AG20443 (cell line): ENCODE measurements at regions not wholly inside any gene's neighbourhood (a gene's known extent, or its start where the extent isn't known, plus 50 kb on each side); places are given as distances from the start of the nearest gene placed in this dataset.
"Not testable (repeated sequence)": the region's sequence is repeated elsewhere in the genome, so short reads cannot be mapped to it uniquely, and the experiment has no call there.

ENCODE experiments used
- DNase-seq: peaks from one replicate; pipeline ENCODE4 v3.0.0; 2012; ENCODE audit warnings: low spot score, mixed read lengths

DNA sequence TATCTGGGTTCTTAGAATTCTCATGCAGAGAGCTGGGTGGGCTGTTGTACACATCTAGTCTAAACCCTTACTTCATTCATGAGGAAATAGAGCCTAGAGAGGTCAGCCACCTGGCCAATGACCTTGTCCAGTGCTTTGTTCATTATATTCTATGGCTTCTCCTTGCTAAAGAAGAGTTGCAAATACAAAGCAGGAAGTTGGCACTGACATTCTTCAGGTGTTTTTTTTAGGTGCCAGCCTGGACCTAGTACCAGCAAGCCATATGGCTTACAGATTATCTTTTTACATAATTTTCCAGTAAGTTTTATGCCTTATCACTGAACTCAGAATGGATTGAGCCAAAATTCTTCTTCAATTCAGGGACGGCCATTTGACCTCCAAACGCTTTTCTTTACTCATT lies 54.7 kb upstream of the PGM2 start:
- DNase-seq = no peak

DNA sequence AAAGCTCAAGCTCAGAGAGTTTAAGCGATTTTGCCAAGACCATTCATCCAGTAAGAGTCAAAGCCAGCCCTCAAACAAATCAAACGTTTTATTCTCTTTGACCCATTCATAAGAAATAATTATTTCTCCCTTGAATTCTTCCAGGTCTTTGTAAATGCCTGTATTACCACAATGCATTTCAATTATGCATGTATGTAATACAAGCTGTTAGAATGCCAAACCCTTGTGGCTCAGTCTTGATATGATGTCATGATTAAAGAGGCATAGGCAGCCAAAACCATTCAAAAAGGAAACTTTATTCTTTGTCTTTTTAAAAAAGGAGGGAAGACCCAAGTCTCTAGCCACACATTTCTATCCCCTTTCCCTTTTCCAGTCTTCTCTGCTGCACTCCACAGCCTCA lies 56.5 kb upstream of the PGM2 start:
- DNase-seq = peak; percentile 22

DNA sequence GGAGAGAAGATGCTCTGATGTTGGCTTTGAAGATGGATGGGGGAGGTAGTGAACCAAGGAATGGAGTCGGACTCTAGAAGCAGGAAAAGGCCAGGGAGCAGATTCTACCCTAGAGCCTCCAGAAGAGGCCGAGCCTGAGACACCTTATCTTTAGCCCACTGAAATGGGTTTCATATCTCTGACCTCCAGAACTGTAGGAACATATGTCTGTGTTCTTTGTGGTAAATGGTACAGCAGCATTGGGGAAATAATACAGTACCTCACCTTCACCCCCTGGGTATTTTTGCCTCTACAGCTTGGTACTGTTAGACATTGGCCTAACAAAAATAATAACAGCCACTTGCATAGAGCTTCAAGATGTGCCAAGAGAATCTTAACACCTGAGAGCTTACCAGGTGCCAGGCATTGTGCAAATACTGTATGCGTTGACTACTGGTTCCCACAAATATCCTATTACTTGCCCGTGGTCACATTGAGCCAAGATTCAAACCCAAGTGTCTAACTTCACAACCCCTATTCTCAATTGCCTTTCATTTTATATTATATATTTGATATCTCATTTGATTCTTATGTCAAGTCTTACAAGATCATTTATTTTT lies 57.0 kb upstream of the PGM2 start:
- DNase-seq = no peak

DNA sequence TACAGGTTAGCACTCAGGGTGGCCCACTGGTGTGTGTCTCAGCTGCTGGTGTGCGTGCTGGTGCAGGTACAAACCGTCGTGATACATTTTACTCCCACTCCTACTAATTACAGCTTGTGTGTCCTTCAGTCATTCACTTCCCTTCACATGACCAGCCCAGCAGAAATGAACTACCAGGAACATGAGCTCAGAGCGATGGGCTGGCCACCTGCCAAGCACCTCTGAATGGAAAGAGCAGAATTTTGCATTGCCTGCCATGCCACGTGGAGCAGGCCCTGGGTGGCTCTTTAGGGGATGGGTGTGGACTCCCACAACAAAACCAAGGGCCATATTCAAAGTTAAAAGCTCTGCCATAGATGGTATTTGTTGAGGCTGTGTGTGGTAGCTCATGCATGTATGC lies 58.9 kb upstream of the PGM2 start:
- DNase-seq = no peak

DNA sequence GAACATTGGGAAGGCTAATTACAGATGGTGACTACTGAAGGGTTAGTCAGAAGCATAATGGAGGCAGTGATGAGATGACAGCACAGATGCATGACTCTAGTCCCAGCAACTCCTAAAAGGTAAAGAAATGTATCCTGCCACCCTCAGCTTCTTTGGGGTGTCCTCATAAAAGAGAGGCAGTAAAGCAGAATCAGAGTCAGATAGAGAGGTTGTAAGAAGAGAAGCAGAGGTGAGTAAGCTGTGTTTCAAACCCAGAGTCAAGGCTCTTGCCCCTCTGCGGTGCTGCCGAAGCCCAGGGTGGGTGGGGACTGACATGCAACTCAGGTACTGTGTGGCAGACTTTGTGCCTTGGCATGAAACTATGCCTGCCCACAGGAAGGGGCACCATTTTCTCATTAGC lies 59.5 kb upstream of the PGM2 start:
- DNase-seq = no peak

DNA sequence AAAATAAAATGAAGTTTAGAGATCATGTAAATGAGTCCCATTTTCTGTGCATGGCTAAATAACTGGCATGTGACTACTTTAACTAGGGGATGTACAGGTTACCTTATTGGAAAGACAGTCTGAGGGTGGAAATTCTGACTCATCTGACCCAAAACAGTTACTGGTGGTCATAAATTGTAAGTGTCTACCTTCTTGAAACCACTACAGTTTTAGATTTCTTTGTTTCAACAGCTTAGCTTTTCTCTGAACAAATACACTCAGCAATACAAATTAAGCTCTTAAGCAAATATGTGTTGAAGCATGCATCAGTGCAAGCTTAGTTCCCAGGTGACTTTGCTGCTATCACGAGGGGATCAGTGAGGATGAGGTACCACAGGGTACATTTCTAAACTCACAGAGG lies 60.7 kb upstream of the PGM2 start:
- no peak for DNase-seq

DNA sequence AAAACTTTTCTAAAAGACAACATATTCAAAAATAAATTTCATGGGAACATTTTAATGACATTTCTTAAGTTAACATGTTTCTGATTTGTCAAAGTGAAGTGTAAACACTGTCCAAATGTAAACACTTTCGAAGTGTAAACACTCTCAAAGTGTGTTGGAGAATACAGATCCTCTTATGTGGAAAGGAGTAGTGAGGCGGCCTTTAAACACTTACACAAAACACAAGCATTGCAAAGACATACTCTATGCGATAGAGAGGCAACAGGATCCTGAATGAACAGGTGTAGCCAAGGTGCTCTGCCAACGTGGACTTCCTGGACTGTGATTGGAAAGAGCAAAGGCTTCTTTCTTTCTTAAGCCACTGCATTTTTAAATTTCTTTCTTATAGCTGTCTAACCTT lies 62.7 kb upstream of the PGM2 start:
- no peak for DNase-seq

DNA sequence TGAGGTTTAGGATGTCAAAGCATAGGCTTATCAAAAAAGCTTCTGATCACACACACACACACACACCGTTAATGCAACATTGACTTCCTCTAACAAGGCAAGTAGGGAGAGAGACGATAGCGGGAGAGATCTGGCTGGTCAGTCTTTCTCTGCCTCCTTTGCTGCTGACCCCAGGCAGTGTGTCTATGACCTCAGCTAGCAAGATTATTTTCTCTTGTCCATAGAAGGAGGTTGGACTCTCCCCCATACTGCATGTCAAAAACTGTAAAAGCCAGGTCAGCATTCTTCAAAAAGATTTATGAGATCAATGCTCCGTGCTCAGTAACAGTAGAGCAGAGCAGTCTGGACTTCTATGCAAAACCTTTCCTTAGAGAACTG lies 63.5 kb upstream of the PGM2 start:
- no peak for DNase-seq

DNA sequence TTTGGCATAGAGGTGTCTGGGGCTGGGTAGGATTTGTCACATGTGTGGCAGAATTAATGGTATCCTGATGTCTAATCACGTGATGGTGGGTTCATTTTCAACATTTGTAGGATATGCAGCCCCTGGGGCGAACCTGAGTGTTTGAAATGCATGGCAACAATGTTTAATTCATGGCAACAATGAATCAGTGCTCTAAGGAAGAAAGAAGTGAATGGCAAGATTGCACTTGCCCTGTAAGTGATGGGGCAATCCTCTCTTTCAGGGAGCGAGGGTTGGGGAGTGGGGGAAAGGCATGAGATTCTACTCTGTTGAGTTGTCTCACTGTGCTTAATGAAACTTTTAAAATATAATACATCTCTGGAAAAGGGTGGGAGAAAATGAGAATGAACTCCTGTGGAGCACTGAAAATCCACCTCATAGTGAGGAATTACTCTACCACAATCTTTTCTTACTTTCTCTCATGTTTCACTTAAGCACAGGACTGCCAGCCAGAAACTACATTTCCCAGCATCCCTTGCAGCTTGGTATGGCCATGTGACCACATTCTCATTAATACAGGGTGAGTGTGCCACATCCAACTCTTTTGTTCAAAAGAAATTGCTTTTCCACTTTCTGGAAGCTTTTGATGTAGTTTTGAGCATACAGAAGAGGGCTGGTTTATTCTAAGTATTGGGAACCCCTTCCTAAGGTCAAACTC lies 64.0 kb upstream of the PGM2 start:
- no peak for DNase-seq

DNA sequence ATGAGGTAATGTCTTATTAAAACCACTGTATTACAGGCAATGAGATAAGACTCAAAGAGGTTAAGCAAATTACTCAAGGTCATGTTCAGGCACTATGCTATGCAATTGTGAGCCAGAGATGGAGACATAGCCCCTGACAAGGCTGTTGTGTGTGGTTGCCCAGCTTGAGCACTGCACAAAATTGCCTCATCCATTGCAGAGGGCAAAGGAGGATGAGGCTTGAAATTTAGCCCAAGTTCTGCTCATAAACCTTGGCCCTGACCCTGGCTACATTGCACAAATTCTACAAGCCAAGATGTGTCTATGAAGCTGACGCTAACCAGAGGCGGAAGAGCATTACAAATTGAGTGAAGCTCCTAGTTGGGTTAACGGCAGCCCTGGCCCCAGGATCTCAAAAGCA lies 65.6 kb upstream of the PGM2 start:
- DNase-seq = no peak

DNA sequence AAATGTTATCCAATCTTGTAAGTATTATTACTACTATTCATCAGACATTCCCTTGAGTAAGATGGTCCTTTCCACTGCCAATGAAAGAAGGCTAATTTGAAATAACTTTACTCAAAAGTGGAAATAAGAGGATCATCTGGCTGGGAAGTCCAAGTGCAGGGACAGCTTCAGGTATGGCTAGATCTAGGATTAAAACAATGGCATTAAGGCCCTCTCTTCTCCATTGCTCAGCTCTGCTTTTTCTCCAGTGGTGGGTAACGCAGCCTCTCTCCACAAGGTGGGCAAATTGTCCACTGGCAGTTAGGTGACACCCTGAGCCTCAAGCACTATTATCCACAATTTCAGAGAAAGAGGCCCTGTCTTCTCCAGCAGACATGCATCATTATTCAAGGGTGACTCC lies 66.7 kb upstream of the PGM2 start:
- no peak for DNase-seq

DNA sequence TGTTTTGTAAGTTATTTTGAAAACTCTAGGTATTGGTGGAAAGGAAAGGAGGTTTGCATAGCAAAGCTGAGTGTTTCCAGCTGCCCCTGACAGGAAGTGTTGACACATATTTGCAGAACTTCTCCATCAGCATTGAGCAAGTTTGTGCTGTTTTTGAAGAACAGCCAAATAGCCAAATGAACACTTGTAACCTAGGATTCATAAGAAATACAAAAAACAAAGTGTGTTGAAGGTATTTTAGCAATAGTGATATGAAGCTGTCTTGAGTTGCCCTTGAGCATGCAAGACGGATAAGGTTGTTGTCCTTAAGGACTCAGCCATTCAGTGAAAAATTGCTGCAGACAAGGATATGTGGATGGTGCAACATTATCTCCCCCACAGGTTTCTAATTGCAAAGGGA lies 68.3 kb upstream of the PGM2 start:
- peak; percentile 45 for DNase-seq

DNA sequence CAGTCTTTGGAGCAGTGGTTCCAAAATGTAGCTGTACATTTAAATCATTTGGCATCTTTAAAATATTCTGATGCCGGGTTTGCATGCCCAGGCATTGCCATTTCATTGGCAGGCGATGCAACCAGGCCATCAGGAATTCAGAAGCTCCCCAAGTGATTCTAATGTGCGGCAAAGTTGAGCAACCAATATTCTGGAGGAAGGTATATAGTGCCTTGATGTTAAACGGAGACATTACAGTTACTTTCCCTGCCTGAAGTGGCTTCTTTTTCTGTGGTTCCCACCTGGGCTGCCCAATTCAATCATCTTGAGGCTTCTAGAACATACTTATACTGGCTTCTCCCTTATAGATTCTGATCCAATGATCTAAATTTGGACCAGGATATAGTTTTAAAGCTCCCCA lies 68.7 kb upstream of the PGM2 start:
- no peak for DNase-seq

DNA sequence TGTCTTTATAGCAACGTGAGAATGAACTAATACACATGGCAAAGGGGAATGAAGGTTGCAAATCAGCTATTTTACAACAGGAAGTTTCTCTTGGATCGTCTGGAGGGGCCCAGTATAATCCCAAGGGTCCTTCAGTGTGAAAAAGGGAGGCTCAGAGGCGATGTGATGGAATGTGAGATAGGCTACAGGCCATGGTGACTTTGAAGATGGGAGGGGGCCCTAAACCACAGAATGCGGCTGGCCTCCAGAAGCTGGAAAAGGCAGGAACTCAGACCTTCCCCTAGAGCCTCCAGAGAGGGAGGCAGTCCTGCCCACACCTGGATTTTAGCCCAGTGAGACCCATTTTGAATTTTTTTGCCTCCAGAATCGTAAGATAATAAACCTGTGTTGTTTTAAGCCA lies 69.4 kb upstream of the PGM2 start:
- no peak for DNase-seq

DNA sequence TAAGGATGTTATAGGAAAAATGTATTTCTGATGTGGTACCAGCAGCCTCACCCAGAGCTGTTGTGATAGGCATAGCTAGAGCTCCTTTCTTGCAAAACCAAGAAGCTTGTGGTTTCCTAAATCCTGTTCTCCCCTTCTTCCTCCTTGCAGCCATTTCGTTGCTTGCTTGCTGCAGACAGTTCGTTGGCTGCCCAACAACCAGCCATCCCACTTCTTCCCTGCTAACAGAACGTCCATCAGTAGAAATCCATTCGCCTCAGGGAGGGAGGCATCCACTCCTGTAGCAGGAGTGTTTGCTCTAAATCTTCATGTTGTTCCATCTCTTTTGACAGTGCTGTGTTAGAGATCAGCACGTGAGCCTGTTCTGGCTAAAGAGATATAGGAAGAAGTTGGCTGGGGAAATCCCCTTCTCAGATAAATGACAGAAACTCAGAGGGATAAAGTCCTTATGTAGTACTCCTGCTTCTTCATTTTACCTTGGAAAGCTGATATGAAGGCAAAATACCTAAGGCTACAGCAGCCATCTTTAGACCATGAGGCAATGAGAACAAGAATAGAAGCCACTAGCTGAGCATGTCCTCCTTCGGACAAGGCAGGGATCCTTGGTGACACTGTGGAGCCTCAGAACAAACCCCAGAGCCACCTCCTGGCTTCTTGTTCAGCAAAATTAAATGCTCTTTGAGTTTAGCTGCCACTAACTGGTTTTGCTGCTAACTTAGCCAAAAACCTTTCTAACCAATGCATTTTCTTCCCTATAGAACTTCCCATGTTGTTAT lies 68.4 kb upstream of the RELL1 start:
- DNase-seq = no peak

DNA sequence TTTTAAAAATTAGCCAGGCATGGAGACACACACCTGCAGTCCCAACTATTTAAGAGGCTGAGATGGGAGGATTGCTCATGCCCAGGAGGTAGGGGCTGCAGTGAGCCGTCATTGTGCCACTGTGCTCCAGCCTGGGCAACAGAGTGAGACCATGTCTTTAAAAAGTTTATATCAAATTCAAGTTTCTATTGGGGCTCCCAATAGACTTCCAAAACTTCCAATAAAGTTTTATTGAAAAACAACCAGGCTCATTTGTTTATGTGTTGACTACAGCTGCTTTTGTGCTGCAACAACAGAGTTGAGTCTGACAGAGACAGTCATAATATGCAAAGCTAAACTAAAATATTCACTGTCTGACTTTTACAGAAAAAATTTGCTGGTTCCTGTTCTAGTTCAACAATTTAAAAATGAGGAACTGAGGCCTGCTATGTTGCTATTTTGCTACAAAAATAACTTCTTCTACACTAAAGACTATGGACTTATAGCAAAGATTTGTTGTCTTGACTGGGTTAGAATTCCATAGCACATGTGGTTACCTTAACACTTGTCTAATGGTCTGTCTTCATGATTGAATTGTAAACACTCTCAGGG lies 63.3 kb upstream of the RELL1 start:
- no peak for DNase-seq

DNA sequence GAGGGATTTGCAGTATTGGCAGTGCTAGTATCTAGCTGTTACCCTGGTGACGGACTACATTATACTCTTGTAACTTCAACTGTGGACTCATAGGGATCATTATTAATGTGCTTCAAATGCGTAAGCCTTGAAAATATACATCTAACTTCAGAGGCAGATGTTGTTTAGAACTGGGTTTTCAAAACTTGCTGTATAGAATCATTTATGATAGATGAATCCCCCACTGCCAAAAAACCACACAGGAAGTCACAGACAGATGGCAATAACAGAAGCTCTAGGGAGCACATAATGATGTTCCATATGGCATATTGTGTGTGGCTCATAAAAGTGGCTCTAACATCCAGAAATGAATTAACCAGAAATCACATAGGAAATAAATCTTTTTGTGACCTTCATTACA lies 62.3 kb upstream of the RELL1 start:
- DNase-seq = no peak

DNA sequence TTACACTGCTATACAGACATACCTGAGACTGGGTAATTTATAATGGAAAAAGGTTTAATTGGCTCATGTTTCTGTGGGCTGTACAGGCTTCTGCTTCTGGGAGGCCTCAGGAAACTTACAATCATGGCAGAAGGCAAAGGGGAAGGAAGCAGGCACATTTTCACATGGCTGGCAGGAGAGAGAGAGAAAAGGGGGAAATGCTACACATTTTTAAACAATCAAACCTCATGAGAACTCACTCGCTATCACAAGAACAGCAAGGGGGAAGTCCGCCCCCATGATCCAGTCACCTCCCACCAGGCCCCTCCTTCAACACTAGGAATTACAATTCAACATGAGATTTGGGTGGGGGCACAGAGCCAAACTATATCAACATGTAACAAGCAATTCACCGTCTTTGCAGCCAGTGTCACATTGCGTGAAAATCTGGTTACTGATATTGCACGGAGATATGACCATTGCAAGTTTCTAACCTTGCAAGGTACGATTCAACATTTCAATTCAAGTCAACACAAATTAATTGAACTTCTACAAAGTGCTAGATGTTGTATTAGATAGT lies 61.7 kb upstream of the RELL1 start:
- DNase-seq = no peak

DNA sequence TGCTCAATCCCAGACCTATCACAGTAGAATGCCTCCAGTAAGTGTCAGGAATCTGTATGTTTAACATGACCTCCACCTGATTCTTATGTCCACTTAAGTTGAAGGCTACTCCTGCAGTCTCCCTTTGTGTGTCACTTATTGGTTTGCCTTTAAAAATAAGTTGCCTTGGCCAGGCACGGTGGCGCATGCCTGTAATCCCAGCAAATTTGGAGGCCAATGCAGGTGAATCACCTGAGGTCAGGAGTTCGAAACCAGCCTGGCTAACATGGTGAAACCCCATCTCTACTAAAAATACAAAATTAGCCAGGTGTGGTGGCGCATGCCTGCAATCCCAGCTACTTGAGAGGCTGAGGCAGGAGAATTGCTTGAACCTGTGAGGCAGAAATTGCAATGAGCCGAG lies 60.7 kb upstream of the RELL1 start:
- not testable (repeated sequence) for DNase-seq

DNA sequence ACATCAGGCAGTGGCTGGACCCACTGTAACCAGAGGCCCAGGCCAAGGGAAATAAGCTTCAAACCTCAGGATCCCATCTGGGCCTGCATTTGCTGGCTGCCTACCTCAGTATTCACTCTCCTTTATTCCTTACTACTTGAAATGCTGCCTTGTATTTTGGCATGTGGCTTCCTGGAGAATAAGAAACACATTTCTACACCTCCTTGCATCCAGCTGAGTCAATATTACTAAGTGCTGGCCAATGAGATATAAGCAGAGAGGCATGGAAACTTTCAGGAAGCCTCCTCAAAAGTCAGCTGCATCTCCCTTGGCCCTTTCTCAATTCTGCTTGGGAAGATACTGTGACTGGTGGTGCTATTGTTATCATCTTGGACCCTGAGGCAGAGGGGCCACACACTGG lies 59.8 kb upstream of the RELL1 start:
- no peak for DNase-seq

DNA sequence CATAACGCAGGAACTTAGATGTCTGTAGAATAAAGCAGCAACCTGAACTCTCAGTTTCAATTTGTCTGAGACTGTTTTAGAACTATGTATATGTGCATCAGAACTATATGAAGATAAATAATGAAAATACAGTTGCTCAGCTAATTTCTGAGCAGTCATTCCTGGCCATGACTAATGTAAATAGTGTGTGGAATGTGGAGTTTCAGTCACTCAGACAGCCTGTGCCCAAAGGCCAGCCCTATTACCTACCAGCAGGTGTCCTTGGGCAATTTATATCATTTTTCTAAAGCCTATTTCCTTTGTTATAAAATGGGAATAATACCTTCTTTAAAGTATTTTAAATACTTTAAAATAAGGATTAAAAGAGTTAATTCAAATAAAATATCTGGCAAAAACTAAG lies 56.0 kb upstream of the RELL1 start:
- DNase-seq = no peak

DNA sequence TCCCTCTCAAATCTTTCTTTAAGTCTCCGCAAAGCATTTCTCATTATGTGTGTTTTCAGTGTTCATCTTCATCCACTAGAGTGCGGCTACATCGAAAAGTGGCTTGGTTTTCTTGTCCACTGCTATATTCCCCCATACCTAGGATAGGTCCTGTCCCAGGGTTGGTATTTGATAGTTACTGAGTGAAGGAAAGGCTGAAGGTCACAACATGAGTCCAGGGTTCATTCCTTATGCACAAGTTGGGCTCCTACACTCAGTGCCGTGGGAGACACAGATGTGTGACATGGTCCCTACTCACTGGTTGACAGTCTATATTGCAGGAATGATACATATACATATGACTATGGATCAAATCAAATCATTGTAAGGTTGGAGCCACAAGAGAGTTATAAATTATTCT lies 55.4 kb upstream of the RELL1 start:
- no peak for DNase-seq

DNA sequence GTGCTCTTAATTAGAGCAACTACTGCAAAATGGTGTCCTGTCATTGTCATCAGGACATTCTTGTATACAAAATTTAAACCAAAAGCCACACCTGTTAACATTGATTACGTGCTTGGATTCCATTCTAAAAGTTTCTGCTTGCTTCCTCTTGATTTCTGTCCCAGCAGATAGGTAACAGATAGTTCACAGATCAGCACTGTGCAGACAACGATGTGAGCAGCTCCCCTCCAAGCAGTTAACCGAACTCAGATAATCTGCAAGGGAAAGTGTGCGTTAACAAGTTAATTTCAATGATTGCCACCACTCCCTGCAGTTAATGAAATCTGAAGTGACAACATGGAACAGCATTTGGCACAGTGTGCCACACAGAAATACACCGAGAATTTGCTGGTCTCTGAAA lies 54.4 kb upstream of the RELL1 start:
- DNase-seq = no peak
